OCI-M2 (cell line): ENCODE measurements at regions not wholly inside any gene's neighbourhood (a gene's known extent, or its start where the extent isn't known, plus 50 kb on each side); places are given as distances from the start of the nearest gene placed in this dataset.
"Not testable (repeated sequence)": the region's sequence is repeated elsewhere in the genome, so short reads cannot be mapped to it uniquely, and the experiment has no call there.

Experiments
- DNase-seq: peaks from one replicate; lab custom pipeline; 2025; ENCODE audit not compliant: unreplicated experiment; lab: John Stamatoyannopoulos, UW

DNA sequence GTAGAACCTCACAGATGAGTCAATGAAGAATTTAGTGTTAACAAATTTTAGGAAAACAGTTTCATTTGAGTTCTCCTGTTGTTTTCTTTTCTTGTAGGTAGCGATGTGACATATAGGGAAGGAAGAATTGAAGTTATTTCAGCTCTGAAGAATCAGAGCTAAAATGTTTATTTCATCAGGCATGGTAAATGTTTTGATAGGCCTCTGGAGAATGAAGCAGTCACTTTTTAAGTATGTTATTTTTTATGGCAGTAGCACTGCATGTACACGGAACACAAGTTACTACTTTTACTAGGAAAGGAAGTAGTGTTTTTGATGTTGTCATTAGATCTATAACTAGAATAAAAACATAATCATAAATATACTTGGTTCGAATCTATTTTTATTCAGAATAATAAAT is 1357.3 kb upstream of the CITED2 start:
- no peak for DNase-seq

DNA sequence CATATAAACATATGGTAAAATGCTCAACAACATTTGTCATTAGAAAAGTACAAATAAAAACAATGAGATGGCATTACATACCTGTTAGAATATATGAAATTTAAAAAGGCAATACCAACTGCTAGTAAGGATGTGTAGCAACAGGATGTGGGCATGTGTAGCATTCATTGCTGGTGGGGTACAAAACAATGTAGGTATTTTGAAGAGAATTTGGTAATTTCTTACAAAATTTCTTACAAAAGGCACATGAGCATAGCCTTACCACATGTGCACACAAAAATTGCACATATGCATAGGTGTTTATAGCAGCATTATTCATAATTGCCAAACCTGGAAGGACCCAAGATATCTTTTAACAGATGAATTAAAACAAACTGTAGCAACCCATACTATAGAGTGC is 1355.1 kb upstream of the CITED2 start:
- no peak for DNase-seq

DNA sequence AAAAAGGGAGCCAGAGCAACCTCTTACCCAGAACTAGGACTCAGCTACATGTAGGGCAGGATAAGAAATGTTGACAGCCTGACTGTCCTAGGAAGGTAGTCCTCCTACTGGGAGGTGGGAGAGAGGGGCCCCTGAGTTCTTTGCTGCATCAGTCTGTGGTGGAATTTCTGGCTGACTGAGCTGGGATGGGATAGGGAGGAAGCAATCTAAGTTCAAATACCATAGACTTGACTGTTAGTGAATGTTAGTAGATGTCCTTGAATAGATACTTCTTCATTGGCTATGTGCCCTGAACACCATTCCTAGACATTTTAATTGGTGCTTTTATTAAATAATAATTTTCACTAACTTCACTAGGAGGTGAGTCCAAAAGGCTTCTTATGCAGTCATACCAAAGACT is 1343.6 kb upstream of the CITED2 start:
- DNase-seq = no peak

DNA sequence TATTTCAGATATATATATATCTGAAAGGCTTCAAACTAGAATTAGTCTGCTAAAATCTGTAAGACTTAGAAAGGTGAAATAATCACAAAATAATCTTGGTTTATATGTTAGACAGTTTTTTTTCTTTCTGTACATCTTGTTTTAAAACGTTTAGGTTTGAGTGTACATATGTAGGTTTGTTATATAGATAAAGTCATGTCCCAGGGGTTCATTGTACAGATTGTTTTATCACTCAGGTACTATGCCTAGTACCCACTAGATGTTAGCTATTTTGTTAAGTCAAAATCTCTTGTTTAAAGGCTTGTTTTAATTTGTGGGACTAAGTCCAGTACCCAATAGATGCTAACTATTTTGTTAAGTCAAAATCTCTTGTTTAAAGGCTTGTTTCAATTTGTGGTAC is 1339.0 kb upstream of the CITED2 start:
- no peak for DNase-seq

DNA sequence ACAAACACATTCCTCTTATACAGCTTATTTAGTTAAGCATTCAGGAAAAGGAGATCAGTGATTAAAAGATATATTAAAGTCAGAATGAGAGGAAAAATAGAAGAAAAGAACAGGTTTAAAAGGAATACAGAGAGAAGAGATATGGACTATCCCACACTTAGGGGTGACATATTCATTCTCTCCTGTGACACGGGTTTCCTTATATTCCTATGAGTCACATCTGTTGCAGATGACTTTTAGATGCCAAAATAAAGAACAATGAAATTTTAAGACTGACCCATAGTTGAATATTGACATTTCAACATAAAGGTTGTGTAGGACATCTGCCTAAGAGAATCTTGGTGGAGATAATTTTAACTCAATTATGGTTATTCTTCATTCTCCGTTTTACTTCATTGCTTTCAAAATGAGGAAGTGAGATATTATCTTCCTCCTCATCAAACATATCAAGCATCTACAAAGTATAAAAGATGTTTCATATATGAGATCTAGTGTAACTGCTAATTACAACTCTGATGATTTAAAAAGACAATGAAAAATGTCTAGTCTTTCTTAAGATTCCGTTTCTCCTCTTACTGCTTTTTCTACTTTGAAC is 1336.7 kb upstream of the CITED2 start:
- DNase-seq = no peak

DNA sequence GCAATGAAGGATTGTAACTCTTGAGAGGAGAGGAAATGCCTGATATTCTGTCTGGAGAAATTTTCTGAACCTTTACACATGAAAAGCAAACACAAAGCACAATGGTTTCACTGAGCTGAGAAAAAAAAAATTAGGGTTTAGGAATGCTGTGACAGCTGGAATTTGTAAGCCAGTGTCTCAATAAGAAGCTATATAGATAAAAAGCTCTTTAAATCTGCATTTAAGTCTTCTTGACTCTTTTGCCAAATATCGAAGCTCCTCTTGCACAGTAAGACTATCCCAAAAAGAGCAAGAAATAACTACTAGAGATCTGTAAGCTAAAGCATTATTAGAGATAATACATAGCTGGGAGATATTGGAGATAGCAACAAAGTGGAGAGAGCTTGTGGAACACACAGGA is 1334.0 kb upstream of the CITED2 start:
- no peak for DNase-seq

DNA sequence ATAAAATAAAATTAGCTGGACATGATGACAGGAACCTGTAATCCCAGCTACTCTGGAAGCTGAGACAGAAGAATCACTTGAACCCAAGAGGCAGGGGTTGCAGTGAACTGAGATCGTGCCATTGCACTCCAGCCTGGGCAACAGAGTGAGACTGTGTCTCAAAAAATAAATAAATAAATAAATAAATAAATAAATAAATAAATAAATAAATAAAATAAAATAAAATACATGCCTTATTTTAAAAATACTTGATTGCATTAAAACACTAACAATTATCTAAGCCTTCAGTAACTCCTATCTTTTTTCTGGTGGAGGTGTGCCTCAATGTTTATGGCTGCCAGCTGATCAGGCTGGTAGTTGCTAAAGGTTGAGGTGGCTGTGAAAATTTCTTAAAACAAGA is 1329.6 kb upstream of the CITED2 start:
- not testable (repeated sequence) for DNase-seq

DNA sequence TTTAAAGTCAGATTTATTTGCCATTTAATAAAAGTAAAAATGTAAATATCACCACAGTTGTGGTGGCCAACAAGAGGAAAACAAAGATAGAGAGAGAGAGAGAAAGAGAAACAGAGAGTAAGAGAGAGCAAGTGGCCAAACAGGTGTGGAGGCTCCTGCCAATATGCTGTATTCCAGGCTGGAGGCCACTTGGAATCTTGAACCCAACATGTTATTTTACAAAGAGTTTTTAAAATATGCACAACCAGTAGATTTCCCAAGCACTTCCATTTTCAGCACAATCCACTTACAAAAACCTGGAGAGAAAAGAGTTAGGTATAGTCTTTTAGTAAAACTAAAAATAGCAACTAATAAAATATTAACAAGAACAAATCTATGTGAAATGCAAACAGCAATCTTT is 1323.1 kb upstream of the CITED2 start:
- no peak for DNase-seq

DNA sequence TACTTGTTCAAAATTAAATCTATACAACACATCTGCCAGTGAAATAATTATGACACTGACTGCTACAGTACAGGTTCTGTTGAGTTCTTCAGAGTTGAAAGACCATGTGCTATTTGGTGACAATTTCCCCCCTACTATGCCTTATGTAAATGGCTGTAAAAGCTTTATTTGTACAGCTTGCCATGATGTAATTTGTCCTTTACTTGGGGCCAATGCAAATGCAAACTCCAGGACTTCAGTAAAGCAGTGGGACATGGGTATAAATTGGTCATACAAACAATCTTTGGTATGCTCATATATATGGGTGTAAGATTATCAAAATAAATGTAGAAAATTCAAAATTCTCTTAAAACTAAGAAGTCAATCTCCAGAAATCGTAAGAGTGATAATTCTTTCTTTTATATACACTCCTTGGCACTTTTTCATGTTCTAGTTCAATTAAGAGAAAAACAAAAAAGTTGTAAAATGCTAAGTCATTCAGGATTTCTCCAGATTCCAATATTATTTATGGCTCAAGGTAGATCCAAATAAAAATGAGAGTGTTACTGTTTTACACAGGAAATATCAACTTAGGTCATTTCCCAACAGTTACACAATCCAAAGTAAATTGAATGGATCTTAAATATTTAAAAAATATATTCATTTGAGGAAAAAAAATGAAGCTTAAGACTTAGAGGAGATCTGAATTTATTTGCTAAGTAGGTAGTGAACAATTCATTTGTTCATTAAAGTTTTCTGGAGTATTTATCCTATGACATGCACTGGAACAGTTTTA is 1310.5 kb upstream of the CITED2 start:
- DNase-seq = no peak

DNA sequence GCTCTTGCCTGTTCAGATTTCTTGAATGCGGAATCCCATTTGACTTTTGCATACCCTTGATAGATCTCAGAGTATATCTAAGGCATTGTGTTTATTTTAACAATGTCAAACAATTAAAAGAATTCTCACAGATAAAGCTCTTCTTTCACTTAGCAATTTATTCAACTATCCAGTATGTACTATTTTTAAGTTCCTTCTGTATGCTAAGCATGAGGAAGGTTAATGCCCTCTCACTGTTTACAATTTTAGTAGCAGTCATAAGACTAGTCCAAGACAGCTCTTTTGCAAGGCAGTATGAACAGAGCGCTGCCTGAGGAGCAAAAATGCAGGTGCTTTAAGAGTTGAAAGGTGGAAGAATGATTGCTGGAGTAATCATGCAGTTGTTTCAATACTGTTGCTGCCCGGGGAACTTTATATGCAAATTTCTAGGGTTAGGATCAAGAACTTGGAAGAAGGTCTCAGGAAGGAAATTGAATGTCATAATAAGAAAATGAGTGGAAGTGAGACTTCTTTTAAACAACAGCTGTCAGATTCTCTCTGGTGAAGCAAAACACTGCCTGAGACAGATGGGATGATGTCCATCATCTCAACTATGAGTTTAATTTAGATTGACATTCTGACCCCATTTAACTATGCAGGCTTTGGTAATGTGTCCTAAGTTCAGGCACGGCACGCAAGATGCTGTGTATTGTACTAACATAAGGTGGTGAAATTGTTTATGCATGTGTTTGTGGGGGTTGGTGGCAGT is 1303.5 kb upstream of the CITED2 start:
- DNase-seq = no peak

DNA sequence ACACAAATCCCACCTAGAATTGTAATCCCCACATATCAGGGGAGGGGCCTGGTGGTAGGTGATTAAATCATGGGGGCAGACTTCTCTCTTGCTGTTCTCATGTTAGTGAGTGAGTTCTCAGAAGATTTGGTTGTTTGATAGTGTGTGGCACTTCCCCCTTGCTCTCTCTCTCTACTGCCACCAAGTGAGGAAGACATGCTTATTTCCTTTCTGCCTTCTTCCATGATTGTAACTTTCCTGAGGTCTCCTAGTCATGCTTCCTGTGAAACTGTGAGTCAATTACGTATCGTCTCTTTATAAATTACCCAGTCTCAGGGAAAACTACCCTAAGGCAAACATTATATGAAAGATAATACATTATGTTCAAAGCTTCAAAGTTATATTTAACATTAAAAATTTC is 1297.5 kb upstream of the CITED2 start:
- DNase-seq = no peak

DNA sequence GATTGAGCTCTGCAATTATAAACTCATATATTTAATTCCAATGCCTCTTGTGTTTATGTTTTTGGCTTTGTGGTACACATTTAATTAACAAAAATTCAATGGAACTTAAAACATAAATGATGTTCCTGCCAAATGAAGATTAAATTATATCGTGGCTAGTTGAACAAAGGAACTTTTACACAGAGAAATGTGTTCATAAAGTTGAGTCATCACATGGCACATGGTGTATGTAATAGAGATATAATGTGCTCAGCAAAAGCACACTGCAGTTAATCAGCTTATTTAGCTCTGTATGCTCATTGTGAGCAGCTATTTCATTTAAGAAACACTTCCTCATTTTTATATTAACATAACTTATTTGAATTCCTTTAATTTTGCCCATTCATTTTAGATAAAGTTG is 1295.6 kb upstream of the CITED2 start:
- DNase-seq = no peak

DNA sequence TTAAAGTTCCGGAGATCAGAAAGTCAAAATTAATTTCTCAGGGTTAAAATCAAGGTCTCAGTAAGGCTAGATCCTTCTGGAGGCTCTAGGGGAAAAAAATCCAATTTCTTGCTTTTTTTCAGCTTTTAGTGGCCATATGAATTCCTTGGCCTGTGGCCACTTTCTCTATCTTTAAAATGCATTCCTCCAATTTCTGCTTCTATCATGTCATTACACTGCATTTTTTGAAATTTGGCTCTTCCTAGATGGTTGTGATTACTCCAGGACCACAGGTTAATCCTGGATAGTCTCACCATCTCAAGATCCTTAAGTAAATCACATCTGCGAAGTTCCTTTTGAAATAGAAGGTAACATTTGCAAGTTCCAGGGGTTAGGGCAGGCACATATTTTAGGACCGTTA is 1294.9 kb upstream of the CITED2 start:
- DNase-seq = no peak

DNA sequence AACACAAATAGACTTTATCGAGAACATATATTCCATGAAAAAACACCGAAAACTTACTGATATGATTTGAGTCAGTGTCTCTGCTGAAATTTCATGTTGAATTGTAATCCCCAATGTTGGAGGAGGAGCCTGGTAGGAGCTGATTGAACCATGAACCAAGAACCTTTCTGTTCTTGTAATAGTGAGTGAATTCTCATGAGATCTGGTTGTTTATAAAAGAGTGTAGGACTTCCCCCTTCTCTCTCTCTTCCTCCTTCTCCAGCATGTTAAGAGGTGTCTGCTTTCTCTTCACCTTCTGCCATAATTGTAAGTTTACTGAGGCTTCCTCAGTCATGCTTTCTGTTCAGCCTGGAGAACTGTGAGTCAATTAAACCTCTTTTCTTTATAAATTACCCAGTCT is 1289.3 kb upstream of the CITED2 start:
- DNase-seq = no peak

DNA sequence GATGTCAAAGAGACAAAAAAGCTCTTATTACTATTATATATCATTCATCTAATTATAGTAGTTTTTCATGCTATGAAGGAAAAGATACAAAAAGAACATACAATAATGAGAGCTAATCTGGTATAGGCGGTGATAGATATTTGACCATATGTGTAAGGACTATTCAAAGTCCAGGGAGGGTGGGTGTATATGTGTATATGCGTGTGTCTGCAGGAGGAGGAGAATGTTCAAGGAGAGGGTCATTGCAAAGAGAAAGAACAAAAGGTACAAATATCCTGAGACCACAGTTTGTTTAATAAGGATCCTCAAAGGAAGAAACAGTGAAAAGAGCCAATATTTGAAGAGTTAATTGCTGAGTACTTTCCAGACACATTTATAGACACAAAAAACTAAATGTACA is 1288.6 kb upstream of the CITED2 start:
- DNase-seq = no peak

DNA sequence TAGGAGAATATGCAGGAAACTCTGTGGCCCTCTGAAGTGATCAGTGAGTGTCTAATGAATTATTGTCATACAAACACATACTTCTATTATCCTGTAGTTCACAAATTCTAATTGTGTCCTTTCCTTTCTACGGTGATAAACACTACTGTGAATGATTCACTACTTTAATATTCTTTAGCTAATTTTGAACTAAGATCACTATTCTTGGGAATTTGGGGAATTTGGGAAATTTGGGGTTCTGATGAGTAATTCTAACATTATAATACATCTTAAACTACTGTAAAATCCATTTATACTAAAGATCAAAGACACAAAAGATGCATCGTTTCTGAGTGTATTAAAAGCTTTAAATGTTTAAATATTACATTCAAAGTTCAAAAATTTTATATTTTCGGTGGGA is 1287.2 kb upstream of the CITED2 start:
- no peak for DNase-seq

DNA sequence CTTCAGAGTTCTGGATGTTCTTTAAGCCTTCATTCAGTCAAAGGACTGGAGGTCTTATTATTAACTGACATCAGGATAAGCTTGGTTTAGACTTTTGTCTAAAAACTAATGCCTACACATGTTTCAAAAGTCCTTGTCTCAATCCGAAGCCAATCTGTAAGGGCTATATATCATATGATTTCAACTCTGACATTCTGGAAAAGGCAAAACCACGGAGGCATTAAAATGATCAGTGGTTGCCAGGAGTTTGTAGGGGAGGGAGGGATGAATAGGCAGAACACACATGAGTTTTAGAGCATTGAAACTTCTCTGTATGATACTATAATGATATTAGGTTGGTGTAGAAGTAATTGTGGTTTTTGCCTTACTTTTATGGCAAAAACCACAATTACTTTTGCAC is 1285.8 kb upstream of the CITED2 start:
- no peak for DNase-seq

DNA sequence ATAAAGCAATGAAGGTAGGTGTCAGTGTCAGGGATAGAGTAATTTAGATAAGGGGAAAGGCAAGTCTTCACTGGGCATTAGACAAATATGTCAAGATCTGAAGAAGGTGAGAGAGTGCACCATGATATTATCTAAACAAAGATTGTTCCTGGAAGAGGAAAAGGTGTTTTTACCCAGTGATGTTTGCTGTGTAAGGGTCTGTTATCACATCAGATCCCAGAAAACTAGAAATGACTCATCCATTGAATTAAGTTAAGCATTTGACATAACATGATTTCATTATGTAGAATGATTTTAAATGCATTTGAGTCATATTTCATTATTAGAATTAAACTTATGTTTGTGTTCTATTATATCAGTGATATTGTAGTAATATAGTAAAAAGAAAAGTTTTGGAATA is 1279.5 kb upstream of the CITED2 start:
- DNase-seq = no peak

DNA sequence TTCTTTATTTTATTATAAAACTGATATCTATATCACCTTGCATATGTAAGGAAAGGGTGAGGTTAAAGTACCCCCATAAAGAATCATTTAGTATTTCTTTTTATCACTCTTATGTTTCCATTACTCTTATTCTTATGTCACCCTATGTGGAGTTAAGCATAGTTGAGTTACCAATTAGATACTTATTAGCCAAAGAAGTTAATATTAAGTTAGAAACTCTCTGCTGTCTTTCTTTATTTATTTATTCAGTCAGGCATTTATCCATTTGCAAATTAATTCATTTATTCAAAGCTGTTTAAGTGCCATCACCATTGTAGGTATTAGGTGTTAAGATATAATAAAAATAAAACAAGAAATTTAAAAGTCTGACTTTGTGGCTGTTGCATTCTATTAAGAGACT is 1279.1 kb upstream of the CITED2 start:
- no peak for DNase-seq

DNA sequence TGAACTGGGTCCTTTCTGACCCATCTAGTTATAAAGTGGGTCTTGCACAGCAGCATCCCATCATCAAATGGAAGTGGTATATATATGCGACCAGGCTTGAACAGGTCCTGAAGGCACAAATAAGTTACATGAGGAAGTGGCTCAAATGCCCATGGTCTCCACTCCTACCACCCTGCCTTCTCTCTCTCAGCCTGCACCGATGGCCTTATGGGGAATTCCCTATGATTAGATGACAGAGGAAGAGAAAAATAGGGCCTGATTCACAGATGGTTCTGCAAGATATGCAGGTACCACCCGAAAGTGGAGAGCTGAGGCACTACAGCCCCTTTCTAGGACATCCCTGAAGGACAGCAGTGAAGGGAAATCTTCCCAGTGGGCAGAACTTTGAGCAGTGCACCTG is 1275.1 kb upstream of the CITED2 start:
- DNase-seq = not testable (repeated sequence)

DNA sequence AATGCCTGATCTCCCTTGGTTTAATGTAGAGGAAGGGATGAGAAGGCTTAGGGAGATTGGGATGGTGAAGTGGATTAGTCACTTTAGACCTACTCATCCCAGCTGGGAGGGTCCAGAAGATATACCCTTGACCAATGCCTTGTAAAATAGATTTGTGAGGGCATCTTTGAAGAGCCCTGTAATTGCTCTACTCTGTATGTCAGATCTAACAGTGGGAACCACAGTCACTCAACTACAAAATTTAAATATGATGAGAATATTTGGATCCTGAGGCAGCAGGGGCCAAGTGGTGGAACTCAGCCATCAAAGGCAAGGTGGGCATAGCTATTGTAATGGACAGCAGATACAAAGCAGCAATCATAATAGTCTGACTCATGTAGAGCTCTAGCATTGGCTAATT is 1272.9 kb upstream of the CITED2 start:
- not testable (repeated sequence) for DNase-seq

DNA sequence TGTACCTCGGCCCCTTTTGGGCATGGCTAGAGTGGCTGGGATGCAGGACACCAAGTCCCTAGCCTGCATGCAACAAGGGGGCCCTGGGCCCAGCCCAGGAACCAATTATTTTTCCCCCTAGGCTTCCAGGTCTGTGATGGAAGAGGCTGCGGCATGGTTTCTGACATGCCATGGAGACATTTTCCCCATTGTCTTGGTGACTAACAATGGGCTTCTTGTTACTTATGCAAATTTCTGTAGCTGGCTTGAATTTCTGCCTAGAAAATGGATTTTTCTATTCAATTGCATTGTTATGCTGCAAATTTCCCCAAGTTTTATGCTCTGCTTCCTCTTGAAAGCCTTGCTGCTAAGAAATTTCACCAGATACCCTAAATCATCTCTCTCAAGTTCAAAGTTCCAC is 1269.6 kb upstream of the CITED2 start:
- DNase-seq = no peak
